Duodenal mucosa (tissue), 2 donors: ENCODE measurements at regions not wholly inside any gene's neighbourhood (a gene's known extent, or its start where the extent isn't known, plus 50 kb on each side); places are given as distances from the start of the nearest gene placed in this dataset.

ENCODE experiments used
- H3K27ac ChIP-seq: one replicate; pipeline ENCODE4 v1.7.0; 2013; ENCODE audit warnings: low read depth, low read length
- H3K27me3 ChIP-seq, 2 donors: one replicate each; pipeline ENCODE4 v1.7.0; 2013; ENCODE audit warnings: low read length in 2 of 2, control low read depth in 1 of 2; ENCODE audit not compliant: insufficient read depth in 2 of 2, control insufficient read depth in 1 of 2
- H3K36me3 ChIP-seq, 2 donors: one replicate each; pipeline ENCODE4 v1.7.0; 2013; ENCODE audit warnings: low read length in 2 of 2, control low read depth in 1 of 2; ENCODE audit not compliant: insufficient read depth in 2 of 2, control insufficient read depth in 1 of 2
- H3K4me1 ChIP-seq, 2 donors: one replicate each; pipeline ENCODE4 v1.7.0; 2013; ENCODE audit warnings: low read length in 2 of 2, control low read depth in 1 of 2; ENCODE audit not compliant: insufficient read depth in 2 of 2, control insufficient read depth in 1 of 2
- H3K4me3 ChIP-seq, 2 donors: one replicate each; pipeline ENCODE4 v1.7.0; 2013; ENCODE audit warnings: low read length in 2 of 2, low read depth in 1 of 2
- H3K9ac ChIP-seq, 2 donors: one replicate each; pipeline ENCODE4 v1.7.0; 2013; ENCODE audit warnings: low read length in 2 of 2, low read depth in 1 of 2
- H3K9me3 ChIP-seq, 2 donors: one replicate each; pipeline ENCODE4 v1.7.0; 2013; ENCODE audit warnings: low read length in 2 of 2, control low read depth in 1 of 2; ENCODE audit not compliant: control insufficient read depth in 1 of 2

GRCh38 chr18:55863391-55863706, 275.4 kb upstream of the TCF4 start:
- Histone ChIP-seq H3K9ac (no peak overlapping the region), H3K9me3 (no peaks in the 10 kb centered on the region), H3K4me3 (no peak overlapping the region), H3K27ac (no peak overlapping the region), H3K4me1 (no peaks in the 10 kb centered on the region), H3K27me3 (no peaks in the 10 kb centered on the region), H3K36me3 (no peaks in the 10 kb centered on the region)

- Histone ChIP-seq H3K9ac (no peak overlapping the region), H3K4me3 (no peak overlapping the region), H3K36me3 (no peaks in the 10 kb centered on the region), H3K4me1 (no peaks in the 10 kb centered on the region), H3K27ac (no peak overlapping the region), H3K27me3 (no peaks in the 10 kb centered on the region), H3K9me3 (no peaks in the 10 kb centered on the region)
Measured at GRCh38 chr18:55862693-55863390, 274.9 kb upstream of the TCF4 start.

GRCh38 chr18:55861266-55861665, 273.3 kb upstream of the TCF4 start:
- no peak overlapping the region for H3K27ac ChIP-seq
- H3K9ac ChIP-seq, result no peak overlapping the region
- no peaks in the 10 kb centered on the region for H3K36me3 ChIP-seq
- no peaks in the 10 kb centered on the region for H3K27me3 ChIP-seq
- H3K4me1 ChIP-seq, result no peaks in the 10 kb centered on the region
- H3K4me3 ChIP-seq, result no peak overlapping the region
- no peaks in the 10 kb centered on the region for H3K9me3 ChIP-seq

- H3K27me3 ChIP-seq, result no peaks in the 10 kb centered on the region
- H3K27ac ChIP-seq, result no peak overlapping the region
- H3K9me3 ChIP-seq, result no peaks in the 10 kb centered on the region
- no peak overlapping the region for H3K4me3 ChIP-seq
- H3K4me1 ChIP-seq, result no peaks in the 10 kb centered on the region
- H3K36me3 ChIP-seq, result no peaks in the 10 kb centered on the region
- no peak overlapping the region for H3K9ac ChIP-seq
Measured at GRCh38 chr18:55858661-55859515, 270.9 kb upstream of the TCF4 start.

- Histone ChIP-seq H3K4me1 (no peaks in the 10 kb centered on the region), H3K27ac (no peak overlapping the region), H3K27me3 (no peaks in the 10 kb centered on the region), H3K9ac (no peak overlapping the region), H3K4me3 (no peak overlapping the region), H3K9me3 (no peaks in the 10 kb centered on the region), H3K36me3 (no peaks in the 10 kb centered on the region)
Measured at GRCh38 chr18:55857956-55858355, 270.0 kb upstream of the TCF4 start.

GRCh38 chr18:55857409-55857808, 269.4 kb upstream of the TCF4 start:
- H3K27me3 ChIP-seq, result no peaks in the 10 kb centered on the region
- H3K9me3 ChIP-seq, result no peaks in the 10 kb centered on the region
- no peak overlapping the region for H3K27ac ChIP-seq
- H3K36me3 ChIP-seq, result no peaks in the 10 kb centered on the region
- H3K4me1 ChIP-seq, result no peaks in the 10 kb centered on the region
- H3K9ac ChIP-seq, result no peak overlapping the region
- H3K4me3 ChIP-seq, result no peak overlapping the region

GRCh38 chr18:55856679-55857078, 268.7 kb upstream of the TCF4 start:
- no peaks in the 10 kb centered on the region for H3K9me3 ChIP-seq
- H3K4me3 ChIP-seq, result no peak overlapping the region
- H3K27me3 ChIP-seq, result no peaks in the 10 kb centered on the region
- no peaks in the 10 kb centered on the region for H3K36me3 ChIP-seq
- no peak overlapping the region for H3K27ac ChIP-seq
- no peaks in the 10 kb centered on the region for H3K4me1 ChIP-seq
- no peak overlapping the region for H3K9ac ChIP-seq

- Histone ChIP-seq H3K36me3 (no peaks in the 10 kb centered on the region), H3K9ac (no peak overlapping the region), H3K27me3 (no peaks in the 10 kb centered on the region), H3K4me3 (no peak overlapping the region), H3K4me1 (no peaks in the 10 kb centered on the region), H3K27ac (no peak overlapping the region), H3K9me3 (no peaks in the 10 kb centered on the region)
Measured at GRCh38 chr18:55856229-55856628, 268.2 kb upstream of the TCF4 start.

- Histone ChIP-seq H3K27ac (no peak overlapping the region), H3K4me3 (no peak overlapping the region), H3K4me1 (no peaks in the 10 kb centered on the region), H3K36me3 (no peaks in the 10 kb centered on the region), H3K27me3 (no peaks in the 10 kb centered on the region), H3K9ac (no peak overlapping the region), H3K9me3 (no peaks in the 10 kb centered on the region)
Measured at GRCh38 chr18:55853268-55853667, 265.3 kb upstream of the TCF4 start.

GRCh38 chr18:55850904-55851303, 262.9 kb upstream of the TCF4 start:
- Histone ChIP-seq H3K27ac (no peak overlapping the region), H3K9ac (no peak overlapping the region), H3K4me1 (no peaks in the 10 kb centered on the region), H3K36me3 (no peaks in the 10 kb centered on the region), H3K4me3 (no peak overlapping the region), H3K27me3 (no peaks in the 10 kb centered on the region), H3K9me3 (no peaks in the 10 kb centered on the region)
